Brain microvascular endothelial cell (primary cell): ENCODE measurements at regions not wholly inside any gene's neighbourhood (a gene's known extent, or its start where the extent isn't known, plus 50 kb on each side); places are given as distances from the start of the nearest gene placed in this dataset.
"Not testable (repeated sequence)": the region's sequence is repeated elsewhere in the genome, so short reads cannot be mapped to it uniquely, and the experiment has no call there.

ENCODE experiments used
- DNase-seq: peaks from one replicate; pipeline ENCODE4 v3.0.0-alpha.2; 2020
- H3K27ac ChIP-seq: fragments of 250-450 bp; sonication (Bioruptor Pico); 2 replicates; pipeline ENCODE4 v1.5.1; 2020; ENCODE audit warnings: mild to moderate bottlenecking, moderate library complexity
- H3K27me3 ChIP-seq: fragments of 250-450 bp; sonication (Bioruptor Pico); replicated peaks from 2 replicates; pipeline ENCODE4 v1.5.1; 2020; ENCODE audit warnings: mild to moderate bottlenecking
- H3K36me3 ChIP-seq: fragments of 250-450 bp; sonication (Bioruptor Pico); replicated peaks from 2 replicates; pipeline ENCODE4 v1.5.1; 2020; ENCODE audit warnings: mild to moderate bottlenecking
- H3K4me3 ChIP-seq: 2 replicates; pipeline ENCODE4 v1.5.1; 2011; ENCODE audit warnings: low read depth, mild to moderate bottlenecking, control low read depth, low read length, moderate library complexity
- CTCF ChIP-seq: IDR thresholded peaks from 2 replicates; pipeline ENCODE4 v1.5.1; 2011; ENCODE audit warnings: low read depth, mild to moderate bottlenecking, moderate library complexity, low read length, control low read depth, inconsistent platforms; ENCODE audit errors: missing control alignments
- in situ Hi-C: cut with HindIII; loops from 2 replicates; pipeline ENCODE4 v1.10.0; 2017; ENCODE audit warnings: low sequenced_read_pairs, low pct_ligation_motif_present

GRCh38 chr6:130696806-130697205, 130.4 kb upstream of the SMLR1 start:
- Histone ChIP-seq H3K27ac (peak overlapping the region; percentile 21), H3K36me3 (no peaks in the 10 kb centered on the region), H3K4me3 (no peak overlapping the region), H3K27me3 (no peaks in the 10 kb centered on the region)
- DNase-seq = peak; percentile 17
- in situ Hi-C loops = no loop called here
- TF ChIP-seq CTCF = no peak

- Histone ChIP-seq H3K36me3 (no peaks in the 10 kb centered on the region), H3K27me3 (no peaks in the 10 kb centered on the region), H3K27ac (peak overlapping the region; percentile 35), H3K4me3 (no peak overlapping the region)
- in situ Hi-C loops = no loop called here
- no peak for DNase-seq
- TF ChIP-seq CTCF = no peak
Observed at GRCh38 chr6:130697271-130697994, 129.8 kb upstream of the SMLR1 start.

GRCh38 chr6:130697995-130698535, 129.1 kb upstream of the SMLR1 start:
- peak; percentile 90 for TF ChIP-seq CTCF
- Histone ChIP-seq H3K4me3 (no peak overlapping the region), H3K27me3 (no peaks in the 10 kb centered on the region), H3K27ac (peak overlapping the region; percentile 35), H3K36me3 (no peaks in the 10 kb centered on the region)
- in situ Hi-C loops = no loop called here
- peak; percentile 73 for DNase-seq

GRCh38 chr6:130699742-130700141, 127.5 kb upstream of the SMLR1 start:
- no peak for TF ChIP-seq CTCF
- in situ Hi-C loops = no loop called here
- H3K27me3 ChIP-seq = no peaks in the 10 kb centered on the region
- no peak overlapping the region for H3K27ac ChIP-seq
- no peak overlapping the region for H3K4me3 ChIP-seq
- no peaks in the 10 kb centered on the region for H3K36me3 ChIP-seq
- no peak for DNase-seq

- Histone ChIP-seq H3K36me3 (no peaks in the 10 kb centered on the region), H3K27me3 (no peaks in the 10 kb centered on the region), H3K4me3 (no peak overlapping the region), H3K27ac (no peak overlapping the region)
- in situ Hi-C loops = no loop called here
- TF ChIP-seq CTCF = no peak
- DNase-seq = no peak
Observed at GRCh38 chr6:130700397-130700796, 126.8 kb upstream of the SMLR1 start.

GRCh38 chr6:130708338-130708737, 118.9 kb upstream of the SMLR1 start:
- no peaks in the 10 kb centered on the region for H3K27me3 ChIP-seq
- TF ChIP-seq CTCF = no peak
- H3K36me3 ChIP-seq = no peaks in the 10 kb centered on the region
- no peak for DNase-seq
- in situ Hi-C loops = no loop called here
- no peak overlapping the region for H3K4me3 ChIP-seq
- H3K27ac ChIP-seq = no peak overlapping the region

GRCh38 chr6:130711641-130712040, 115.6 kb upstream of the SMLR1 start:
- in situ Hi-C loops, H3K27ac ChIP-seq, H3K36me3 ChIP-seq, H3K4me3 ChIP-seq, H3K27me3 ChIP-seq, DNase-seq: not testable (repeated sequence)
